RWPE1 (cell line): ENCODE measurements at regions not wholly inside any gene's neighbourhood (a gene's known extent, or its start where the extent isn't known, plus 50 kb on each side); places are given as distances from the start of the nearest gene placed in this dataset.

Source experiments
- CTCF ChIA-PET: fragments of 350-600 bp; sonication (Branson Sonifier 250); formaldehyde crosslinking; extraction: SDS; loops from one replicate; lab custom pipeline; 2021; lab: Yijun Ruan, JAX
- POLR2A ChIA-PET: fragments of 400-600 bp; formaldehyde crosslinking; extraction: SDS; loops from one replicate; lab custom pipeline; 2020; ENCODE audit warnings: antibody characterized with exemption; ENCODE audit not compliant: low non-redundant PET; lab: Yijun Ruan, JAX
- DNase-seq: peaks from one replicate; pipeline ENCODE4 v3.0.0; 2012; ENCODE audit warnings: low spot score
- H3K27ac ChIP-seq: fragments of 450-650 bp; 2 replicates; pipeline ENCODE4 v1.5.1; 2017
- TF ChIP-seq, protein P1 (sequence below): fragments of 450-650 bp; conservative IDR thresholded peaks from 2 replicates; pipeline ENCODE4 v1.5.1; 2017; ENCODE audit warnings: low read depth, mild to moderate bottlenecking

DNA sequence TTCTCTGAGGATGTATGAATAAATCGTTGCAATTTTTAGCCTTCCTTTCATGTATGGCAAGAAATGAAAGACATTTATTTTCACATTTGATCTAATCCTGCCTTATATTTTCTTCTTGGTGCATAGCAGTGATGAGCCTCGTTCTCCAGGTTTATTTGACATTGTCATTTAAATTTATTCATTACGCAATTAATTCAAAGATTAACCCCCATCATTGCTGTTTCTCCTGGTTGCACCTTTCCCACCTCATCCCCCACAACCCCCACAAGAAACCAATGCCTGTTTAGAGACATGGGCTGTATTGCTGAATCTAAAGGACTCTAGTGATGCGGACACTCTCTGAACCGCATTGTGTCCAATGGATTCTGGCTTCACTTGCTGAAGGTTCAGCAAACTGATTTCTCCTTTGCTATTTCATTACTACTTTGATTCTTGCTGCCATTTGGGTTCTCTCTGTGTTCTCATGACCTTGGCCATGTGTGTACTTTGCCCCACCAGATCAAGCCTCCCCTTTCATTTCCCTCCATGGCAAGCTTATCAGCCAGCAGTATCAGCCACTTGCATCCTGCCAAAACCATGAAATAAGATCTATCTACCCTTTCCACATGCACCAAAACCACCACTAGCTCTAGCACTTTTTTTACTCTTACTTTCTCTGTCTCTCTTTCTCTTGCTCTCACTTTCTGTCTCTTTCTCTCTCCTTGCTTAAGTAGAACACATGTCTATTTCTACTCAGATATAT is 382.7 kb downstream of the GBE1 start:
- no peak for DNase-seq
- ChIA-PET CTCF (no interaction called here), POLR2A (no interaction called here)
- TF ChIP-seq, protein P1, sequence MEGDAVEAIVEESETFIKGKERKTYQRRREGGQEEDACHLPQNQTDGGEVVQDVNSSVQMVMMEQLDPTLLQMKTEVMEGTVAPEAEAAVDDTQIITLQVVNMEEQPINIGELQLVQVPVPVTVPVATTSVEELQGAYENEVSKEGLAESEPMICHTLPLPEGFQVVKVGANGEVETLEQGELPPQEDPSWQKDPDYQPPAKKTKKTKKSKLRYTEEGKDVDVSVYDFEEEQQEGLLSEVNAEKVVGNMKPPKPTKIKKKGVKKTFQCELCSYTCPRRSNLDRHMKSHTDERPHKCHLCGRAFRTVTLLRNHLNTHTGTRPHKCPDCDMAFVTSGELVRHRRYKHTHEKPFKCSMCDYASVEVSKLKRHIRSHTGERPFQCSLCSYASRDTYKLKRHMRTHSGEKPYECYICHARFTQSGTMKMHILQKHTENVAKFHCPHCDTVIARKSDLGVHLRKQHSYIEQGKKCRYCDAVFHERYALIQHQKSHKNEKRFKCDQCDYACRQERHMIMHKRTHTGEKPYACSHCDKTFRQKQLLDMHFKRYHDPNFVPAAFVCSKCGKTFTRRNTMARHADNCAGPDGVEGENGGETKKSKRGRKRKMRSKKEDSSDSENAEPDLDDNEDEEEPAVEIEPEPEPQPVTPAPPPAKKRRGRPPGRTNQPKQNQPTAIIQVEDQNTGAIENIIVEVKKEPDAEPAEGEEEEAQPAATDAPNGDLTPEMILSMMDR, result no peak
- no peak overlapping the region for H3K27ac ChIP-seq

DNA sequence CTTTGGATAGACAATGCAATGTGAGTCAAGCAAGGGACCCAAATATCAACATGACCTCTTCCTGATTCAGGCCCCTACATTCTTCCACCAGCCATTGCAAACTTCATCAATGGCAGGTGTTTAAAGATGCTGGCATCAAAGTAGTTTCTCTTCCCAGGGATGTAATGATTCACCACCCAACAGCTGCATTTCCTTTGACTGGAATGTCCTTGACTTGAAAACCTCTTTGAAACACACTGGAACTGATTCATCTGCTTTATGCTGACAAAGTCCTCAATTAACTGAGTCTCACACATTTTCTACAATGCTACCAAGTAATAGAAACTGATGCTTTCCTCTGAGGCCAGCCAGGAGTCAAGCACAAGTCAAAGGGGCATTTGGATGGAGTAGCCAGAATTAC is 385.5 kb downstream of the GBE1 start:
- TF ChIP-seq, protein P1, result no peak
- no peak overlapping the region for H3K27ac ChIP-seq
- DNase-seq, result no peak
- POLR2A ChIA-PET, result no interaction called here
- CTCF ChIA-PET, result no interaction called here

DNA sequence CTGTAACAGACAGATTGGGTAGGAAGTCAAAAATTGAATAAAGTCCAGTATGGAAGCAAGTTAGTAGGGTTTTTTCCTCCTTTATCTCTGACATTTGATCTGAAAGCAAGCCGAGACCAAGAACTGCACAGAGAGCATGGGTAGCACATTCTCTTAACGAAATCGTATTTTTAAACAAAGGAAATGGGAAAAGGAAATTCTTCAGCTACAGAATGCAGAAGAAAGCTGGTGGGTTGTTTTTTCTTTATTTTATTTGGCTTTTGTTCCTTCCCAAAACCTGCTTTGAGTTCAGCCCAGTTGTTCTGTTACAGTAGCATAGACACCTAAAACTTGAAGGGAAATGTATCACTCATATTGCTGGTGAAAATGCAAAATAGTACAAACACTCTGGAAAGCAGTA is 397.0 kb downstream of the GBE1 start:
- POLR2A ChIA-PET, result no interaction called here
- CTCF ChIA-PET, result no interaction called here
- TF ChIP-seq, protein P1, result no peak
- no peak overlapping the region for H3K27ac ChIP-seq
- no peak for DNase-seq

DNA sequence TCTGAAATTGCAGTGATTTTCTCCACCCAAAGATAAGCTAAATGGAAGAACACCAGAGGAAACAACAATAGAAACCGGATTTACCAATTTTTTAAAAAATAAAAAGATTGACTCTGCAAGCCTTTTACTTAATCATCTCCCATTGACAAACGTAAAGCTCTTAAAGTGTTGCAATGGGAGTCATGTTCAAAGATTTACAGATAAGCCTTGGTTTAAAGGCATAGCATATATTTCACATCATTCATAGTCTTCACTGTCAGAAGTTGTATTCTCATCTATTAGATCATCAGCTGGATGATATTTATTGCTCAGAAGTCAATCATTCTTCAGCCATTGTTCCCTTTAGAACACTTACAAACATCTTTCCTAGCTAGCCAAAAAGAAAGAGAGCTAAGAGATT is 397.6 kb downstream of the GBE1 start:
- TF ChIP-seq, protein P1, result no peak
- H3K27ac ChIP-seq, result no peak overlapping the region
- CTCF ChIA-PET, result no interaction called here
- POLR2A ChIA-PET, result no interaction called here
- no peak for DNase-seq

DNA sequence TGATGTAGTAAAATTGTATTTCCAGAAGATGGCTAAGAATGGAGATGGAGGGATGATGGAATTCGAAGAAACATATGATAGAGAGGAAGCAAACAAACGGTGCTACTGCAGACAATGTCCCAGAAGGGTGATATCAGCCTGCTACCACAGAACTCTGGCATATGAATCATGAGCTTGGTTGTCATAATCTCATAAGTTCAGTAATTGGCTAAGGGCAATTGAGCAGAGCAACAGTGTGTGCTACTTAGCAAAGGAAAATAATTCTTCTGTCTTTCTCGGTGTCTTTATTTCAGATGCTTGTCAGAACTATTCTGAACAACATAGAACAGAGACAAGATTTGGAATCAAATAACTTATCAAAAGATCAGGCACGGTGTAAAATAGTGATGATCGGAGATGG is 407.3 kb downstream of the GBE1 start:
- TF ChIP-seq, protein P1, result no peak
- H3K27ac ChIP-seq, result no peak overlapping the region
- ChIA-PET POLR2A (no interaction called here), CTCF (no interaction called here)
- DNase-seq, result no peak

DNA sequence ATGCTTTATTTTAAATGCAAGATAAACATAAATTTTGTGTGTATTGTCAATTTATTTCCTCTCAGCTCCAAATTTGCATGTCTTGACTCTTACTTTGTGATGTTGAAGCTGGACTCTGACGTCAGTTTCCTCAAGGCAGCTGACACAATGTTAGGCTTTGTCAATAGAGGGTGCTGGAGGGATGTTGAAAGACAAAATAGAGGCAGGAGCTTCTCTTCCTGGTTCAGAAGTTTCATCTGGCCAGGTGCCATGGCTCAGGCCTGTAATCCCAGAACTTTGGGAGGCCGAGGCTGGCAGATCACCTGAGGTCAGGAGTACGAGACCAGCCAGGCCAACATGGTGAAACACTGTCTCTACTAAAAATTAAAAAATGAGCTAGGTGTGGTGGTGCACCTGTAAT is 408.6 kb downstream of the GBE1 start:
- H3K27ac ChIP-seq, result no peak overlapping the region
- ChIA-PET POLR2A (no interaction called here), CTCF (no interaction called here)
- DNase-seq, result no peak
- TF ChIP-seq, protein P1, result no peak
